ENCODE measurements at regions not wholly inside any gene's neighbourhood (a gene's known extent, or its start where the extent isn't known, plus 50 kb on each side); places are given as distances from the start of the nearest gene placed in this dataset.

DNA sequence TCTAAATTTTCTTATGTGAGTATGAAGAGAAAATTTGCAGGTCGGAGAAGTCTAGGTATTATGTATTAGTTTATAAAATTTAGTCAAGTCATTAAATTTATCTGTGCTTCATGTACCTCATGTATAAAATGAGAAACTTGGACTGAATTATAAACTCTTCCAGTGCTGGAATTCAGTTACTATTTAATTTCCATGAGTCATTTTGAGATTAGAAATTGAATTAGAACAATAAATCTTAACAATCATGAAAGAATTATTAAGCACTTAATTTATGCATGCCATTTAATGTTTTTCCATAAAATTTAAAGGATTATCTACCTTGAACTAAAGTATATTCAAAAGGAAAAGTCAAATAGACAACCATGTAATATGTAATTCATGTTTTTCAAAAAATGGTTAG, 195.8 kb downstream of the MAD2L1 start:
- Histone ChIP-seq H3K9me3 (ENCODE audit: control insufficient read depth in 2 of 2, low read length in 2 of 2) (no peaks in the 10 kb centered on the region), H3K36me3 (ENCODE audit: control insufficient read depth, insufficient read depth, low read length) (no peaks in the 10 kb centered on the region), H3K27ac (ENCODE audit: insufficient read depth, low read length, poor library complexity, severe bottlenecking) (no peak overlapping the region), H3K4me3 (ENCODE audit: low read depth, low read length) (no peak overlapping the region), H3K4me1 (ENCODE audit: control insufficient read depth, insufficient read depth, low read length, poor library complexity, severe bottlenecking) (no peaks in the 10 kb centered on the region), H3K27me3 (ENCODE audit: control insufficient read depth, insufficient read depth, low read length) (no peaks in the 10 kb centered on the region)
- Mint-ChIP-seq H3K36me3 (no peaks in the 10 kb centered on the region), H3K27me3 (no peaks in the 10 kb centered on the region), H3K9me3 (peaks cover 0 to 2% (median 0%) of the 10 kb centered on the region in 7 donors), H3K4me1 (no peaks in the 10 kb centered on the region), H3K27ac (no peak overlapping the region), H3K4me3 (no peak overlapping the region)
- DNase-seq (no peak), ATAC-seq (ENCODE audit: low read depth in 2 of 2) (no peak)

- ATAC-seq (ENCODE audit: low read depth in 2 of 2) (no peak), DNase-seq (no peak)
- Mint-ChIP-seq H3K9me3 (peaks cover 0 to 2% (median 0%) of the 10 kb centered on the region in 7 donors), H3K36me3 (no peaks in the 10 kb centered on the region), H3K4me1 (no peaks in the 10 kb centered on the region), H3K27me3 (no peaks in the 10 kb centered on the region), H3K4me3 (no peak overlapping the region), H3K27ac (no peak overlapping the region)
- H3K27ac ChIP-seq (ENCODE audit: insufficient read depth, low read length, poor library complexity, severe bottlenecking): no peak overlapping the region
- no peaks in the 10 kb centered on the region for H3K27me3 ChIP-seq (ENCODE audit: control insufficient read depth, insufficient read depth, low read length)
- H3K9me3 ChIP-seq (ENCODE audit: control insufficient read depth in 2 of 2, low read length in 2 of 2): no peaks in the 10 kb centered on the region
- no peaks in the 10 kb centered on the region for H3K36me3 ChIP-seq (ENCODE audit: control insufficient read depth, insufficient read depth, low read length)
- no peaks in the 10 kb centered on the region for H3K4me1 ChIP-seq (ENCODE audit: control insufficient read depth, insufficient read depth, low read length, poor library complexity, severe bottlenecking)
- H3K4me3 ChIP-seq (ENCODE audit: low read depth, low read length): no peak overlapping the region
Observed at GRCh38 chr4:119865789-119866188, 200.9 kb downstream of the MAD2L1 start.

DNA sequence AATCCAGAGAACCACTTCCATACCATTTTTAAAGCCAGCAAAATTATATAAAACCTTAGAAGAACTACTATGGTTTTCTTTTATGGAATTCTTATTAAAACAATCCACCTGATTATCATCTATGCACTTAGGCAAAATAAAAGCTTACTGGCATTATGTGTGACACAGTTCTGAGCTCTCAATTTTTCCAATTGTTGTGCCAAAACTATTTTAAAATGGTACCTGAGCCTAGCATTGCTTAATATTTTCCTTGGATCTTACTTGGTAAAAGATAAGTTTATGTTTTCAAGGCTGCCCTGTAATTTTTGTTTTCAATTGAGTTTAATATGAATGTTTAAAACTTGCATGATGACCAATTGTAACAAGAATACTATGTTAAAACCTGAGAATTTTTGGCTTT, 201.3 kb downstream of the MAD2L1 start:
- no peak overlapping the region for H3K27ac ChIP-seq (ENCODE audit: insufficient read depth, low read length, poor library complexity, severe bottlenecking)

GRCh38 chr4:119861731-119862130, 204.9 kb downstream of the MAD2L1 start:
- H3K27me3 ChIP-seq (ENCODE audit: control insufficient read depth, insufficient read depth, low read length): no peaks in the 10 kb centered on the region
- no peaks in the 10 kb centered on the region for H3K36me3 Mint-ChIP-seq
- H3K9me3 ChIP-seq (ENCODE audit: control insufficient read depth in 2 of 2, low read length in 2 of 2): no peaks in the 10 kb centered on the region
- H3K4me3 ChIP-seq (ENCODE audit: low read depth, low read length): no peak overlapping the region
- no peak overlapping the region for H3K27ac ChIP-seq (ENCODE audit: insufficient read depth, low read length, poor library complexity, severe bottlenecking)
- DNase-seq (no peak), ATAC-seq (ENCODE audit: low read depth in 2 of 2) (no peak)
- no peaks in the 10 kb centered on the region for H3K36me3 ChIP-seq (ENCODE audit: control insufficient read depth, insufficient read depth, low read length)
- H3K4me1 ChIP-seq (ENCODE audit: control insufficient read depth, insufficient read depth, low read length, poor library complexity, severe bottlenecking): no peaks in the 10 kb centered on the region
- H3K27me3 Mint-ChIP-seq: no peaks in the 10 kb centered on the region
- no peak overlapping the region for H3K27ac Mint-ChIP-seq
- H3K4me3 Mint-ChIP-seq: no peak overlapping the region
- peaks cover 0 to 5% (median 0%) of the 10 kb centered on the region in 7 donors for H3K9me3 Mint-ChIP-seq
- H3K4me1 Mint-ChIP-seq: no peaks in the 10 kb centered on the region

More for the DNA sequence above, 201.3 kb downstream of the MAD2L1 start:
- no peak overlapping the region for H3K27ac Mint-ChIP-seq
- Histone ChIP-seq H3K36me3 (ENCODE audit: control insufficient read depth, insufficient read depth, low read length) (no peaks in the 10 kb centered on the region), H3K4me1 (ENCODE audit: control insufficient read depth, insufficient read depth, low read length, poor library complexity, severe bottlenecking) (no peaks in the 10 kb centered on the region), H3K4me3 (ENCODE audit: low read depth, low read length) (no peak overlapping the region), H3K9me3 (ENCODE audit: control insufficient read depth in 2 of 2, low read length in 2 of 2) (no peaks in the 10 kb centered on the region), H3K27me3 (ENCODE audit: control insufficient read depth, insufficient read depth, low read length) (no peaks in the 10 kb centered on the region)
- DNase-seq (no peak), ATAC-seq (ENCODE audit: low read depth in 2 of 2) (no peak)
- H3K36me3 Mint-ChIP-seq: no peaks in the 10 kb centered on the region
- H3K9me3 Mint-ChIP-seq: peaks cover 0 to 2% (median 0%) of the 10 kb centered on the region in 7 donors
- H3K4me1 Mint-ChIP-seq: no peaks in the 10 kb centered on the region
- no peak overlapping the region for H3K4me3 Mint-ChIP-seq
- no peaks in the 10 kb centered on the region for H3K27me3 Mint-ChIP-seq

DNA sequence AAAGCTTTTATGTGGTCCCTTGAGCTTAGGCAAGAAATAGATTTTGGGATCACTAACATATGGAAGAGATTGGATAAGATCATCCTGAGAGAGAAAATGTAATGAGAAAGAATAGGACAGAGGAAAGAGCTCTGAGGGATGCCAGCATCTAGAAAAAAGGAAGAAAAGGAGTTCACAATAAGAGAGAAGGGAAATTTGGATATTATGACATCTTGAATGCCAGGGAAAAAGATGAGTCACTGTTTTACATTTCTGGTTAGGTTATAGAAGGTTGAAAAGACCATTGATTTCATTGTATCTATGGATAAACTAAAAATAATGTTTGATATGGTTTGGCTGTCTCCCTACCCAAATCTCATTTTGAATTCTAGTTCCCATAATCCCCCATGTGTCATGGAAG, 208.5 kb downstream of the MAD2L1 start:
- H3K9me3 Mint-ChIP-seq: peaks cover 0 to 5% (median 0%) of the 10 kb centered on the region in 7 donors
- ATAC-seq (ENCODE audit: low read depth in 2 of 2) (no peak), DNase-seq (no peak)
- H3K36me3 Mint-ChIP-seq: no peaks in the 10 kb centered on the region
- Histone ChIP-seq H3K4me1 (ENCODE audit: control insufficient read depth, insufficient read depth, low read length, poor library complexity, severe bottlenecking) (no peaks in the 10 kb centered on the region), H3K4me3 (ENCODE audit: low read depth, low read length) (no peak overlapping the region), H3K27me3 (ENCODE audit: control insufficient read depth, insufficient read depth, low read length) (no peaks in the 10 kb centered on the region), H3K27ac (ENCODE audit: insufficient read depth, low read length, poor library complexity, severe bottlenecking) (no peak overlapping the region), H3K36me3 (ENCODE audit: control insufficient read depth, insufficient read depth, low read length) (no peaks in the 10 kb centered on the region), H3K9me3 (ENCODE audit: control insufficient read depth in 2 of 2, low read length in 2 of 2) (no peaks in the 10 kb centered on the region)
- H3K4me3 Mint-ChIP-seq: no peak overlapping the region
- no peaks in the 10 kb centered on the region for H3K4me1 Mint-ChIP-seq
- no peak overlapping the region for H3K27ac Mint-ChIP-seq
- no peaks in the 10 kb centered on the region for H3K27me3 Mint-ChIP-seq

DNA sequence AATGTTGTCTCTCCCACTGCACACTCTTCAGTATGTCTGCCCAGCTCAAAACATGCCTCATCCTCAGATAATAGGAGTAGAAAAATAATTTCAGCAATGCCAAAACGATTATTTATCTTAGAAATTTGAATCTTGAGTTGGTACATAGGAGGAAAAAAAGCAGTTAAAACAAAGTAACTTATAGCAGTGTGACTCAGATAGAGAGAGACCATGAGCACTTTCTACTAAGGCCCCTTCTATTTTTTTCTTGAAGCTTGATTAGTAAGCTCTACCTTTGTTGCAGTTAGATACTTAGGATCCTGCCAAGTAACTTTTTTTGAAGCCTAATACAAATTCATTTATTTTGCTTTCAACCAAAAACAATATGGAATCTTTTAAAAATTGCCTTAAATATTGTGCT, 212.3 kb downstream of the MAD2L1 start:
- Histone ChIP-seq H3K4me1 (ENCODE audit: control insufficient read depth, insufficient read depth, low read length, poor library complexity, severe bottlenecking) (no peaks in the 10 kb centered on the region), H3K27ac (ENCODE audit: insufficient read depth, low read length, poor library complexity, severe bottlenecking) (no peak overlapping the region), H3K4me3 (ENCODE audit: low read depth, low read length) (no peak overlapping the region), H3K36me3 (ENCODE audit: control insufficient read depth, insufficient read depth, low read length) (no peaks in the 10 kb centered on the region), H3K9me3 (ENCODE audit: control insufficient read depth in 2 of 2, low read length in 2 of 2) (no peaks in the 10 kb centered on the region), H3K27me3 (ENCODE audit: control insufficient read depth, insufficient read depth, low read length) (no peaks in the 10 kb centered on the region)
- H3K27ac Mint-ChIP-seq: no peak overlapping the region
- no peaks in the 10 kb centered on the region for H3K36me3 Mint-ChIP-seq
- no peaks in the 10 kb centered on the region for H3K4me1 Mint-ChIP-seq
- H3K9me3 Mint-ChIP-seq: peaks cover 0 to 5% (median 0%) of the 10 kb centered on the region in 7 donors
- ATAC-seq (ENCODE audit: low read depth in 2 of 2) (no peak), DNase-seq (no peak)
- no peaks in the 10 kb centered on the region for H3K27me3 Mint-ChIP-seq
- H3K4me3 Mint-ChIP-seq: no peak overlapping the region

GRCh38 chr4:119851649-119852048, 215.0 kb downstream of the MAD2L1 start:
- Mint-ChIP-seq H3K27ac (no peak overlapping the region), H3K9me3 (peaks cover 0 to 5% (median 0%) of the 10 kb centered on the region in 7 donors), H3K4me1 (no peaks in the 10 kb centered on the region), H3K36me3 (no peaks in the 10 kb centered on the region), H3K27me3 (no peaks in the 10 kb centered on the region), H3K4me3 (no peak overlapping the region)
- no peak overlapping the region for H3K4me3 ChIP-seq (ENCODE audit: low read depth, low read length)
- H3K36me3 ChIP-seq (ENCODE audit: control insufficient read depth, insufficient read depth, low read length): no peaks in the 10 kb centered on the region
- H3K27me3 ChIP-seq (ENCODE audit: control insufficient read depth, insufficient read depth, low read length): no peaks in the 10 kb centered on the region
- H3K27ac ChIP-seq (ENCODE audit: insufficient read depth, low read length, poor library complexity, severe bottlenecking): no peak overlapping the region
- DNase-seq: no peak
- H3K4me1 ChIP-seq (ENCODE audit: control insufficient read depth, insufficient read depth, low read length, poor library complexity, severe bottlenecking): no peaks in the 10 kb centered on the region
- no peak for ATAC-seq (ENCODE audit: low read depth in 2 of 2)
- no peaks in the 10 kb centered on the region for H3K9me3 ChIP-seq (ENCODE audit: control insufficient read depth in 2 of 2, low read length in 2 of 2)

- H3K27ac Mint-ChIP-seq: no peak overlapping the region
- H3K9me3 Mint-ChIP-seq: peaks cover 0 to 5% (median 2%) of the 10 kb centered on the region in 7 donors
- H3K4me1 Mint-ChIP-seq: no peaks in the 10 kb centered on the region
- no peaks in the 10 kb centered on the region for H3K27me3 ChIP-seq (ENCODE audit: control insufficient read depth, insufficient read depth, low read length)
- H3K36me3 ChIP-seq (ENCODE audit: control insufficient read depth, insufficient read depth, low read length): no peaks in the 10 kb centered on the region
- H3K9me3 ChIP-seq (ENCODE audit: control insufficient read depth in 2 of 2, low read length in 2 of 2): no peaks in the 10 kb centered on the region
- H3K4me3 ChIP-seq (ENCODE audit: low read depth, low read length): no peak overlapping the region
- H3K4me1 ChIP-seq (ENCODE audit: control insufficient read depth, insufficient read depth, low read length, poor library complexity, severe bottlenecking): no peaks in the 10 kb centered on the region
- H3K4me3 Mint-ChIP-seq: no peak overlapping the region
- DNase-seq: no peak
- no peak for ATAC-seq (ENCODE audit: low read depth in 2 of 2)
- no peak overlapping the region for H3K27ac ChIP-seq (ENCODE audit: insufficient read depth, low read length, poor library complexity, severe bottlenecking)
- H3K27me3 Mint-ChIP-seq: no peaks in the 10 kb centered on the region
- no peaks in the 10 kb centered on the region for H3K36me3 Mint-ChIP-seq
Observed at GRCh38 chr4:119841361-119841760, 212.8 kb upstream of the PDE5A start.
